ENCODE measurements at regions not wholly inside any gene's neighbourhood (a gene's known extent, or its start where the extent isn't known, plus 50 kb on each side); places are given as distances from the start of the nearest gene placed in this dataset.

DNA sequence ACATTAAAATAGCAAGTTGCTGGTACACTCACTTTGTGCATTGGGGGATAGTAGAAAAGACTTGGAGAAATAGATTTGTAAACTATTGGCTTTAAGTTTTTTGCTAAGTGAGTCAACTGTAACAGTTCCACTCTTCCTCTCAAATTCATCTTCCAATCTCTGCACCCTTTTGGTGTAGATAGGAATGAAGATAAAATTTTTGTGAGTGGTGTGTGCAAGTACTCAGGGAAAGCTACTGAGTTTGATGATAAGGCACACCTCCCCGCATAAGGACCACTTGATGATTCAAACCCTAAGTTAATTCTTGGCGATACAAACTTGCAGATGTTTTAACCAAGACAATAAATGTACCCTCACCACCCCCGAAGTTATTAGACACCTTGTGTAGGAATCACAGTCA is 168.3 kb upstream of the SLITRK1 start:
- no peaks in the 10 kb centered on the region for H3K79me2 ChIP-seq (ENCODE audit: insufficient read depth, low read length)
- H2AFZ ChIP-seq (ENCODE audit: low read depth, low read length, poor library complexity, severe bottlenecking), result no peak overlapping the region
- no peaks in the 10 kb centered on the region for H3K27me3 ChIP-seq (ENCODE audit: insufficient read depth, low read length)
- H3K4me2 ChIP-seq (ENCODE audit: low read length), result no peak overlapping the region
- no peak for TF ChIP-seq FOSL1 (IDR thresholded peaks at IDR 0.05; ENCODE audit: low read depth)
- no peak for TF ChIP-seq ELF1 (IDR thresholded peaks at IDR 0.05; ENCODE audit: borderline replicate concordance, low read depth)
- TF ChIP-seq SIN3A (IDR thresholded peaks at IDR 0.05; ENCODE audit: low read depth), result no peak
- TF ChIP-seq, protein P1, sequence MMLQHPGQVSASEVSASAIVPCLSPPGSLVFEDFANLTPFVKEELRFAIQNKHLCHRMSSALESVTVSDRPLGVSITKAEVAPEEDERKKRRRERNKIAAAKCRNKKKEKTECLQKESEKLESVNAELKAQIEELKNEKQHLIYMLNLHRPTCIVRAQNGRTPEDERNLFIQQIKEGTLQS (IDR thresholded peaks at IDR 0.05), result no peak
- no peak for TF ChIP-seq RAD21 (IDR thresholded peaks at IDR 0.05; ENCODE audit: low read depth)
- TF ChIP-seq JUND (IDR thresholded peaks at IDR 0.05), result no peak
- TF ChIP-seq, protein P2, sequence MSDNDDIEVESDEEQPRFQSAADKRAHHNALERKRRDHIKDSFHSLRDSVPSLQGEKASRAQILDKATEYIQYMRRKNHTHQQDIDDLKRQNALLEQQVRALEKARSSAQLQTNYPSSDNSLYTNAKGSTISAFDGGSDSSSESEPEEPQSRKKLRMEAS (IDR thresholded peaks at IDR 0.05), result no peak
- TF ChIP-seq ZFX (IDR thresholded peaks at IDR 0.05), result no peak
- no peak for TF ChIP-seq YY1 (IDR thresholded peaks at IDR 0.05; ENCODE audit: extremely low read depth, insufficient replicate concordance, low read depth, low read length)
- TF ChIP-seq, protein P3, sequence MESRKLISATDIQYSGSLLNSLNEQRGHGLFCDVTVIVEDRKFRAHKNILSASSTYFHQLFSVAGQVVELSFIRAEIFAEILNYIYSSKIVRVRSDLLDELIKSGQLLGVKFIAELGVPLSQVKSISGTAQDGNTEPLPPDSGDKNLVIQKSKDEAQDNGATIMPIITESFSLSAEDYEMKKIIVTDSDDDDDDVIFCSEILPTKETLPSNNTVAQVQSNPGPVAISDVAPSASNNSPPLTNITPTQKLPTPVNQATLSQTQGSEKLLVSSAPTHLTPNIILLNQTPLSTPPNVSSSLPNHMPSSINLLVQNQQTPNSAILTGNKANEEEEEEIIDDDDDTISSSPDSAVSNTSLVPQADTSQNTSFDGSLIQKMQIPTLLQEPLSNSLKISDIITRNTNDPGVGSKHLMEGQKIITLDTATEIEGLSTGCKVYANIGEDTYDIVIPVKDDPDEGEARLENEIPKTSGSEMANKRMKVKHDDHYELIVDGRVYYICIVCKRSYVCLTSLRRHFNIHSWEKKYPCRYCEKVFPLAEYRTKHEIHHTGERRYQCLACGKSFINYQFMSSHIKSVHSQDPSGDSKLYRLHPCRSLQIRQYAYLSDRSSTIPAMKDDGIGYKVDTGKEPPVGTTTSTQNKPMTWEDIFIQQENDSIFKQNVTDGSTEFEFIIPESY (IDR thresholded peaks at IDR 0.05; ENCODE audit: extremely low read depth, insufficient replicate concordance, low read length), result no peak
- no peak for TF ChIP-seq TCF7L2 (IDR thresholded peaks at IDR 0.05; ENCODE audit: borderline replicate concordance, extremely low read depth, insufficient read depth, insufficient read length)
- TF ChIP-seq, protein P4, sequence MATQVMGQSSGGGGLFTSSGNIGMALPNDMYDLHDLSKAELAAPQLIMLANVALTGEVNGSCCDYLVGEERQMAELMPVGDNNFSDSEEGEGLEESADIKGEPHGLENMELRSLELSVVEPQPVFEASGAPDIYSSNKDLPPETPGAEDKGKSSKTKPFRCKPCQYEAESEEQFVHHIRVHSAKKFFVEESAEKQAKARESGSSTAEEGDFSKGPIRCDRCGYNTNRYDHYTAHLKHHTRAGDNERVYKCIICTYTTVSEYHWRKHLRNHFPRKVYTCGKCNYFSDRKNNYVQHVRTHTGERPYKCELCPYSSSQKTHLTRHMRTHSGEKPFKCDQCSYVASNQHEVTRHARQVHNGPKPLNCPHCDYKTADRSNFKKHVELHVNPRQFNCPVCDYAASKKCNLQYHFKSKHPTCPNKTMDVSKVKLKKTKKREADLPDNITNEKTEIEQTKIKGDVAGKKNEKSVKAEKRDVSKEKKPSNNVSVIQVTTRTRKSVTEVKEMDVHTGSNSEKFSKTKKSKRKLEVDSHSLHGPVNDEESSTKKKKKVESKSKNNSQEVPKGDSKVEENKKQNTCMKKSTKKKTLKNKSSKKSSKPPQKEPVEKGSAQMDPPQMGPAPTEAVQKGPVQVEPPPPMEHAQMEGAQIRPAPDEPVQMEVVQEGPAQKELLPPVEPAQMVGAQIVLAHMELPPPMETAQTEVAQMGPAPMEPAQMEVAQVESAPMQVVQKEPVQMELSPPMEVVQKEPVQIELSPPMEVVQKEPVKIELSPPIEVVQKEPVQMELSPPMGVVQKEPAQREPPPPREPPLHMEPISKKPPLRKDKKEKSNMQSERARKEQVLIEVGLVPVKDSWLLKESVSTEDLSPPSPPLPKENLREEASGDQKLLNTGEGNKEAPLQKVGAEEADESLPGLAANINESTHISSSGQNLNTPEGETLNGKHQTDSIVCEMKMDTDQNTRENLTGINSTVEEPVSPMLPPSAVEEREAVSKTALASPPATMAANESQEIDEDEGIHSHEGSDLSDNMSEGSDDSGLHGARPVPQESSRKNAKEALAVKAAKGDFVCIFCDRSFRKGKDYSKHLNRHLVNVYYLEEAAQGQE (IDR thresholded peaks at IDR 0.05; ENCODE audit: low read depth), result no peak
- TF ChIP-seq CEBPB (IDR thresholded peaks at IDR 0.05; ENCODE audit: low read depth), result no peak
- no peak for TF ChIP-seq POLR2AphosphoS5 (IDR thresholded peaks at IDR 0.05; ENCODE audit: low read depth, low read length)
- no peak for TF ChIP-seq CBX3 (IDR thresholded peaks at IDR 0.05; ENCODE audit: low read depth)
- TF ChIP-seq, protein P5, sequence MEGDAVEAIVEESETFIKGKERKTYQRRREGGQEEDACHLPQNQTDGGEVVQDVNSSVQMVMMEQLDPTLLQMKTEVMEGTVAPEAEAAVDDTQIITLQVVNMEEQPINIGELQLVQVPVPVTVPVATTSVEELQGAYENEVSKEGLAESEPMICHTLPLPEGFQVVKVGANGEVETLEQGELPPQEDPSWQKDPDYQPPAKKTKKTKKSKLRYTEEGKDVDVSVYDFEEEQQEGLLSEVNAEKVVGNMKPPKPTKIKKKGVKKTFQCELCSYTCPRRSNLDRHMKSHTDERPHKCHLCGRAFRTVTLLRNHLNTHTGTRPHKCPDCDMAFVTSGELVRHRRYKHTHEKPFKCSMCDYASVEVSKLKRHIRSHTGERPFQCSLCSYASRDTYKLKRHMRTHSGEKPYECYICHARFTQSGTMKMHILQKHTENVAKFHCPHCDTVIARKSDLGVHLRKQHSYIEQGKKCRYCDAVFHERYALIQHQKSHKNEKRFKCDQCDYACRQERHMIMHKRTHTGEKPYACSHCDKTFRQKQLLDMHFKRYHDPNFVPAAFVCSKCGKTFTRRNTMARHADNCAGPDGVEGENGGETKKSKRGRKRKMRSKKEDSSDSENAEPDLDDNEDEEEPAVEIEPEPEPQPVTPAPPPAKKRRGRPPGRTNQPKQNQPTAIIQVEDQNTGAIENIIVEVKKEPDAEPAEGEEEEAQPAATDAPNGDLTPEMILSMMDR (IDR thresholded peaks at IDR 0.05 in 2 of 3, conservative IDR thresholded peaks at IDR 0.05 in 1 of 3; ENCODE audit: borderline replicate concordance in 1 of 3, insufficient read depth in 1 of 3, low read depth in 2 of 3, low read length in 2 of 3), result no peak
- TF ChIP-seq POLR2A (IDR thresholded peaks at IDR 0.05; ENCODE audit: borderline replicate concordance, extremely low read depth, insufficient read depth, insufficient read length), result no peak
- no peak for TF ChIP-seq EZH2phosphoT487 (IDR thresholded peaks at IDR 0.05; ENCODE audit: borderline replicate concordance)
- TF ChIP-seq SRF (IDR thresholded peaks at IDR 0.05; ENCODE audit: low read depth), result no peak
- intact Hi-C loops (cut with micrococcal nuclease), result no loop called here
- H4K20me1 ChIP-seq (ENCODE audit: insufficient read depth), result no peaks in the 10 kb centered on the region
- no peaks in the 10 kb centered on the region for H3K9me2 ChIP-seq (ENCODE audit: insufficient read depth)
- H3K4me1 ChIP-seq (ENCODE audit: control insufficient read depth in 1 of 2, insufficient read depth in 2 of 2, low read length in 2 of 2), result no peaks in the 10 kb centered on the region
- RAD21 ChIA-PET (ENCODE audit: low non-redundant PET in 1 of 2, low total read pairs in 2 of 2, uncharacterized antibody in 2 of 2, unreplicated experiment in 2 of 2), result no interaction called here
- no peak for ATAC-seq
- CTCF ChIA-PET, result no interaction called here
- H3K9ac ChIP-seq (ENCODE audit: low read length), result no peak overlapping the region
- no peak overlapping the region for H3K27ac ChIP-seq (ENCODE audit: low read depth, low read length)
- no peaks in the 10 kb centered on the region for H3K9me3 ChIP-seq (ENCODE audit: control insufficient read depth in 1 of 2, insufficient read depth in 1 of 2, low read depth in 1 of 2, low read length in 2 of 2)
- H3K4me3 ChIP-seq (replicated peaks in 1 of 2; ENCODE audit: low read depth in 1 of 2, low read length in 2 of 2), result no peak overlapping the region
- POLR2A ChIA-PET, result no interaction called here
- no peak for DNase-seq (ENCODE audit: low read depth, low spot score)
- no peaks in the 10 kb centered on the region for H3K36me3 ChIP-seq (ENCODE audit: control insufficient read depth in 1 of 2, insufficient read depth in 2 of 2, low read length in 2 of 2)
- BruUV-seq (replicated peaks), result no TSS peak

Data from HCT116 (cell line).